IPS-18c (cell line): ENCODE measurements at regions not wholly inside any gene's neighbourhood (a gene's known extent, or its start where the extent isn't known, plus 50 kb on each side); places are given as distances from the start of the nearest gene placed in this dataset.

Experiments used
- H3K4me3 ChIP-seq: 2 replicates; pipeline ENCODE4 v1.7.0; 2013; ENCODE audit warnings: low read depth, mild to moderate bottlenecking, low read length, moderate library complexity; ENCODE audit not compliant: insufficient read depth
- H3K9me3 ChIP-seq: one replicate; pipeline ENCODE4 v1.6.1; 2013; ENCODE audit warnings: mild to moderate bottlenecking, low read length, moderate library complexity; ENCODE audit not compliant: control insufficient read depth, insufficient read depth

GRCh38 chr22:48556222-48556621 lies 1271.5 kb downstream of the BRD1 start:
- H3K9me3 ChIP-seq = peaks cover 4% of the 10 kb centered on the region
- H3K4me3 ChIP-seq = no peak overlapping the region

- H3K4me3 ChIP-seq = no peak overlapping the region
- H3K9me3 ChIP-seq = peaks cover 4% of the 10 kb centered on the region
Observed at GRCh38 chr22:48555606-48556005, 1272.1 kb downstream of the BRD1 start.

- no peak overlapping the region for H3K4me3 ChIP-seq
- H3K9me3 ChIP-seq = peaks cover 4% of the 10 kb centered on the region
Observed at GRCh38 chr22:48554893-48555572, 1272.6 kb downstream of the BRD1 start.

GRCh38 chr22:48553694-48554308 lies 1273.9 kb downstream of the BRD1 start:
- no peak overlapping the region for H3K4me3 ChIP-seq
- H3K9me3 ChIP-seq = peaks cover 4% of the 10 kb centered on the region

- Histone ChIP-seq H3K4me3 (no peak overlapping the region), H3K9me3 (peaks cover 4% of the 10 kb centered on the region)
Observed at GRCh38 chr22:48553119-48553518, 1274.6 kb downstream of the BRD1 start.

- no peak overlapping the region for H3K4me3 ChIP-seq
- H3K9me3 ChIP-seq = peaks cover 2% of the 10 kb centered on the region
Observed at GRCh38 chr22:48551716-48552268, 1275.9 kb downstream of the BRD1 start.

- Histone ChIP-seq H3K4me3 (no peak overlapping the region), H3K9me3 (peaks cover 2% of the 10 kb centered on the region)
Observed at GRCh38 chr22:48551061-48551460, 1276.6 kb downstream of the BRD1 start.

GRCh38 chr22:48548391-48548790 lies 1279.3 kb downstream of the BRD1 start:
- no peaks in the 10 kb centered on the region for H3K9me3 ChIP-seq
- H3K4me3 ChIP-seq = no peak overlapping the region

GRCh38 chr22:48547971-48548370 lies 1279.7 kb downstream of the BRD1 start:
- Histone ChIP-seq H3K4me3 (no peak overlapping the region), H3K9me3 (no peaks in the 10 kb centered on the region)

GRCh38 chr22:48546653-48547424 lies 1280.8 kb downstream of the BRD1 start:
- Histone ChIP-seq H3K9me3 (no peaks in the 10 kb centered on the region), H3K4me3 (no peak overlapping the region)

- Histone ChIP-seq H3K9me3 (no peaks in the 10 kb centered on the region), H3K4me3 (no peak overlapping the region)
Observed at GRCh38 chr22:48545987-48546386, 1281.7 kb downstream of the BRD1 start.

- Histone ChIP-seq H3K9me3 (no peaks in the 10 kb centered on the region), H3K4me3 (no peak overlapping the region)
Observed at GRCh38 chr22:48541401-48542098, 1286.1 kb downstream of the BRD1 start.

GRCh38 chr22:48539261-48539660 lies 1288.4 kb downstream of the BRD1 start:
- Histone ChIP-seq H3K9me3 (no peaks in the 10 kb centered on the region), H3K4me3 (no peak overlapping the region)

- no peaks in the 10 kb centered on the region for H3K9me3 ChIP-seq
- H3K4me3 ChIP-seq = no peak overlapping the region
Observed at GRCh38 chr22:48538291-48538820, 1289.3 kb downstream of the BRD1 start.

- Histone ChIP-seq H3K9me3 (no peaks in the 10 kb centered on the region), H3K4me3 (no peak overlapping the region)
Observed at GRCh38 chr22:48537343-48537680, 1290.4 kb downstream of the BRD1 start.

GRCh38 chr22:48536541-48537342 lies 1290.9 kb downstream of the BRD1 start:
- H3K4me3 ChIP-seq = no peak overlapping the region

More at GRCh38 chr22:48536541-48537342, 1290.9 kb downstream of the BRD1 start:
- H3K9me3 ChIP-seq = no peaks in the 10 kb centered on the region
